Heart right ventricle (tissue), 16 donors: ENCODE measurements at regions not wholly inside any gene's neighbourhood (a gene's known extent, or its start where the extent isn't known, plus 50 kb on each side); places are given as distances from the start of the nearest gene placed in this dataset.

ENCODE experiments used
- ATAC-seq, 8 donors: fragments of 200-7000 bp; cut with Tn5 transposase; one replicate each; pipeline ENCODE4 v1.9.1; 2020; ENCODE audit warnings: mild to moderate bottlenecking in 8 of 8, moderate library complexity in 8 of 8, moderate number of reproducible peaks in 1 of 8
- DNase-seq, 2 donors: peaks; one replicate each; pipeline ENCODE4 v3.0.0-alpha.2; 2020
- H3K27ac ChIP-seq, 10 donors: fragments of 200-600 bp; sonication (generic) in 2 of 10; one replicate each; pipeline versions ENCODE4 v1.5.0 to v1.8.0; 2020 to 2022; ENCODE audit warnings: mild to moderate bottlenecking in 3 of 10
- H3K27me3 ChIP-seq, 7 donors: fragments of 200-600 bp; one replicate each; pipeline ENCODE4 v1.8.0; 2021 to 2022; ENCODE audit warnings: mild to moderate bottlenecking in 2 of 7
- H3K36me3 ChIP-seq, 9 donors: fragments of 200-600 bp; sonication (generic) in 1 of 9; one replicate each; pipeline versions ENCODE4 v1.5.0 to v1.8.0; 2020 to 2022; ENCODE audit warnings: mild to moderate bottlenecking in 2 of 9
- H3K4me1 ChIP-seq, 9 donors: fragments of 200-600 bp; sonication (generic) in 1 of 9; one replicate each; pipeline versions ENCODE4 v1.5.0 to v1.8.0; 2020 to 2022; ENCODE audit warnings: mild to moderate bottlenecking in 4 of 9
- H3K4me3 ChIP-seq, 10 donors: fragments of 200-600 bp; sonication (generic) in 2 of 10; one replicate each; pipeline versions ENCODE4 v1.5.0 to v1.8.0; 2020 to 2022; ENCODE audit warnings: mild to moderate bottlenecking in 7 of 10, moderate library complexity in 2 of 10
- H3K9me3 ChIP-seq, 11 donors: fragments of 200-600 bp in 10 of 11; sonication (generic) in 2 of 11; one replicate each; pipeline versions ENCODE4 v1.5.0 to v1.8.0; 2013 to 2022; ENCODE audit warnings: mild to moderate bottlenecking in 2 of 11, control low read depth in 1 of 11, moderate library complexity in 1 of 11
- CTCF ChIP-seq, 9 donors: fragments of 200-600 bp; sonication (generic) in 2 of 9; IDR thresholded peaks; one replicate each; pipeline versions ENCODE4 v1.5.0 to v1.8.0; 2021 to 2022; ENCODE audit warnings: antibody characterized with exemption in 9 of 9, mild to moderate bottlenecking in 5 of 9, moderate library complexity in 1 of 9
- WGBS, 2 donors: extraction: QIAGEN DNeasy Blood & Tissue Kit; methylation state at CpG; one replicate each; pipeline ENCODE4 v1.1.7; 2013; ENCODE audit warnings: inconsistent platforms in 1 of 2; 5-methylcytosine and 5-hydroxymethylcytosine counted together
- intact Hi-C, 10 donors: fragments of 100-400 bp; cut with DNase I; formaldehyde crosslinking; loops; one replicate each; pipeline versions ENCODE4 v1.11.1 to v1.14.2; 2022
- donor health status: Arrhythmogenic right ventricular cardiomyopathy.
- donor health status: ischemic (EF 13 %, LVEDD 7.1; RV severe dilation, severe dysfunction).
- donor health status: healthy with polysubstance abuse.
- donor health status: DM: no; HTN: yes; CAD: no.
- donor health status: DM: no; HTN: no; CAD: no.
- donor health status: ischemic (EF 25% LVEDD 6.9; RV normal size, moderate dysfunction).
- donor health status: ischemic (EF 25% LVEDD 5.7; RV mildly dilated, moderate dysfunction).
- donor health status: healthy.
- donor health status: DM: yes; HTN: yes; CAD: no.
- donor health status: Ischemic cardiomyopathy.
- donor health status: ischemic (EF 35%, LVEDD 5.7; RV mildly dilated, moderate dysfunction).
- donor health status: nonischemic (EF 11% LVEDD 7.7; RV severe dilation, severe dysfunction).
- donor health status: DM: yes; HTN: yes; CAD: no.
- donor health status: PGD.
- donor health status: ischemic (EF 29% LVEDD 5.4; RV normal size, mild dysfunction).
- donor health status: nonischemic (EF 23%, LVEDD 6.1; RV moderate dilation, normal function).

DNA sequence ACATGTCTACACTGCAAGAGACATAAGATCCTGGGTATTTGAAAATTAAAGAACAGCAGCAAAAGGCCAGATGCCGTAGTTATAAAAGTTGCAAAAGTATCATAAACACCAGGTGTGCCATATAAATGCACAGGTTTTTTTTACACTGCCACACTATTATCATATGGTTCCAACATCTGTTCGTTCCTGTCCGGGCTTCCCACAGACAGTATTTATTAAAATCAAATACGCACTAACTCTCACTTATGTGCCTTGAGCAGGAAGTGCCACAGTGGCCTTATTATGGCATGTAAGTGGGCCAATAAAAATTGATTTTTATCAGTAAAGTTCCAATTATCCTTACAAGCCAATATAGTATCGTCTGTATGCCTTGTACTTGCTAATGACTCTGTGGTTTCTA, 873.2 kb downstream of the RPA4 start:
- 86 to 89% methylated on average over 5 of the region's 5 CpGs for WGBS, 2 donors
- DNase-seq: no peak
- no peak for TF ChIP-seq CTCF (IDR thresholded peaks at IDR 0.05)
- no peak overlapping the region for H3K4me3 ChIP-seq
- H3K27me3 ChIP-seq: peaks cover 0 to 15% (median 0%) of the 10 kb centered on the region in 7 donors
- H3K9me3 ChIP-seq: no peaks in the 10 kb centered on the region
- intact Hi-C loops: no loop called here
- ATAC-seq: no peak
- no peaks in the 10 kb centered on the region for H3K4me1 ChIP-seq
- no peak overlapping the region for H3K27ac ChIP-seq
- no peaks in the 10 kb centered on the region for H3K36me3 ChIP-seq

DNA sequence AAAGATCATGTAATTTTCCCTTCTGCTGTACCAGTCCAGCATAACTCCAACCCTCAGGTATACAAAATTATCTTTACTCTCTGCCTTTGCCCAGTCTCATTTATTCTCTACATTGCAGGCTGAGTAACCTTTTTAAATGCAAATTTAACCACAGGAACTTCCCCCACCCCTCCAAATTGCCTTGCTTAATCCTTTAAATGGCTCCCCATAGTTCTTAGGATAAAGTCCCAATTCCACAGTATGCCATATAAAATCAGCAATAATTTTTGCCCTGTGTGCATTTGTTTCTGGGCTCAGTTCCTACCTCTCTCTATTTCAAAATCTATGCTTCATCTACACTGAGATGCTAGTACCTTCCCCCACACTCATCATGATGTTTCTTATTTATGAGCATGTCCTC, 879.7 kb downstream of the RPA4 start:
- Histone ChIP-seq H3K4me1 (no peaks in the 10 kb centered on the region), H3K27me3 (peaks cover 0 to 6% (median 0%) of the 10 kb centered on the region in 7 donors), H3K36me3 (no peaks in the 10 kb centered on the region), H3K9me3 (no peaks in the 10 kb centered on the region), H3K27ac (no peak overlapping the region), H3K4me3 (no peak overlapping the region)
- no peak for ATAC-seq
- no peak for DNase-seq
- no peak for TF ChIP-seq CTCF (IDR thresholded peaks at IDR 0.05)
- intact Hi-C loops: no loop called here

DNA sequence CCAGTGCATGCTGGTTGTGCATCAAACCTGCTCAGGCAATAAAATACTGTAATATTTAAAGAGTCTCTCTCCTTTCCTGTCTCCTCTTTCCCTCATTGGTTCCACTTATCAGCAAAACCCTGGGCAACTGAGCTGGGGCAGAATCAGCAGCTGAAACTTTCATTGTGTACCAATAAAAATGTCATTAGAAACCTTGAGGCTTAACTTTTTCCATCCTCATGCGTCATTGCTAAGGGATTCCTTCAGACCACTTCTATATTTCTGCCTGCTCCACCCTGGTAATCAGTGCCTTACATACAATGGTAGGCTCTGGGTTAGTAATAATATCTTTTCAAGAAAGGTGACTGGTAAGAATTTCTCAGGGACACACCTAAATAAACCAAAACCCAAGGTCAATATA, 880.3 kb downstream of the RPA4 start:
- intact Hi-C loops: no loop called here
- TF ChIP-seq CTCF (IDR thresholded peaks at IDR 0.05): no peak
- no peak overlapping the region for H3K27ac ChIP-seq
- ATAC-seq (no peak), DNase-seq (no peak)
- H3K4me3 ChIP-seq: no peak overlapping the region
- H3K4me1 ChIP-seq: no peaks in the 10 kb centered on the region
- 0% methylated on average over 1 of the region's 1 CpG for WGBS, 2 donors
- H3K27me3 ChIP-seq: peaks cover 0 to 6% (median 0%) of the 10 kb centered on the region in 7 donors
- no peaks in the 10 kb centered on the region for H3K36me3 ChIP-seq
- H3K9me3 ChIP-seq: no peaks in the 10 kb centered on the region

GRCh38 chrX:97766501-97767095, 882.9 kb downstream of the RPA4 start:
- H3K27ac ChIP-seq: no peak overlapping the region
- H3K27me3 ChIP-seq: peaks cover 0 to 6% (median 0%) of the 10 kb centered on the region in 7 donors
- intact Hi-C loops: no loop called here
- ATAC-seq (no peak), DNase-seq (no peak)
- no peaks in the 10 kb centered on the region for H3K36me3 ChIP-seq
- 69 to 70% methylated on average over 5 of the region's 5 CpGs for WGBS, 2 donors
- no peak overlapping the region for H3K4me3 ChIP-seq
- TF ChIP-seq CTCF (IDR thresholded peaks at IDR 0.05): no peak
- no peaks in the 10 kb centered on the region for H3K9me3 ChIP-seq
- no peaks in the 10 kb centered on the region for H3K4me1 ChIP-seq
